ENCODE measurements at regions not wholly inside any gene's neighbourhood (a gene's known extent, or its start where the extent isn't known, plus 50 kb on each side); places are given as distances from the start of the nearest gene placed in this dataset.

DNA sequence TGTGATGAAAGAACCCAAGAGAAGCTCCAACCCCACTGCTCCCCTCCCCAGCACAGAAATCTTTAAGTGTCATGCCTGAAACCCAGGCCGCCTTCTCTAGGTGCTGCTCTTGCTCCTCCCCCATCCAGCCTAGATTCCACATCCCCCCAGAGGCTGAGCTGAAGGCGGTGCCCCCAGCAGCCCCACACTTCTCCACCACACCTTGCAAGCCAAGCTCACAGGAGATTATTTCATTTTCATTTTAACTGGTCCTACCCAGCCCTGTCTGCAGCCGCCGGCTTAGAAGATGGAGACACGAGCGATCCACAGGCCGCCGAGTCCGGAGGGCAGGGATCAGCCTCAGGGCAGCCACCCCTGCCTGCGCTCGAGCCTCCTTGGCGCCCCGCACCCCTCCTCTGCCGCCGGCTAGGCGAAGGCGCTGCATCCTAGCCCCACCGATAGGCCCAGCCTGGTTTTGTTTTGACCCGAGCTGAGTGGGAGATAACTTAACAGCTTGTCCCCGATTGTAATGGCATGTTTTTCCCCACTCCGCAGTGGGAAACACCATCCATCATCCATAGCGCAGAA lies 125.3 kb downstream of the RBFOX3 start:
- TF ChIP-seq, protein P1, sequence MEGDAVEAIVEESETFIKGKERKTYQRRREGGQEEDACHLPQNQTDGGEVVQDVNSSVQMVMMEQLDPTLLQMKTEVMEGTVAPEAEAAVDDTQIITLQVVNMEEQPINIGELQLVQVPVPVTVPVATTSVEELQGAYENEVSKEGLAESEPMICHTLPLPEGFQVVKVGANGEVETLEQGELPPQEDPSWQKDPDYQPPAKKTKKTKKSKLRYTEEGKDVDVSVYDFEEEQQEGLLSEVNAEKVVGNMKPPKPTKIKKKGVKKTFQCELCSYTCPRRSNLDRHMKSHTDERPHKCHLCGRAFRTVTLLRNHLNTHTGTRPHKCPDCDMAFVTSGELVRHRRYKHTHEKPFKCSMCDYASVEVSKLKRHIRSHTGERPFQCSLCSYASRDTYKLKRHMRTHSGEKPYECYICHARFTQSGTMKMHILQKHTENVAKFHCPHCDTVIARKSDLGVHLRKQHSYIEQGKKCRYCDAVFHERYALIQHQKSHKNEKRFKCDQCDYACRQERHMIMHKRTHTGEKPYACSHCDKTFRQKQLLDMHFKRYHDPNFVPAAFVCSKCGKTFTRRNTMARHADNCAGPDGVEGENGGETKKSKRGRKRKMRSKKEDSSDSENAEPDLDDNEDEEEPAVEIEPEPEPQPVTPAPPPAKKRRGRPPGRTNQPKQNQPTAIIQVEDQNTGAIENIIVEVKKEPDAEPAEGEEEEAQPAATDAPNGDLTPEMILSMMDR (IDR thresholded peaks at IDR 0.05; ENCODE audit: poor library complexity, severe bottlenecking), result no peak
- TF ChIP-seq RAD21 (conservative IDR thresholded peaks at IDR 0.05) (no peak), POLR2AphosphoS5 (IDR thresholded peaks at IDR 0.05) (no peak), EZH2 (IDR thresholded peaks at IDR 0.05; ENCODE audit: borderline replicate concordance, insufficient read depth, low read length, poor library complexity, severe bottlenecking) (no peak), SMC3 (conservative IDR thresholded peaks at IDR 0.05; ENCODE audit: poor library complexity) (no peak), EP300 (conservative IDR thresholded peaks at IDR 0.05; ENCODE audit: poor library complexity, severe bottlenecking) (no peak), TAF1 (IDR thresholded peaks at IDR 0.05; ENCODE audit: low read depth) (no peak), MXI1 (conservative IDR thresholded peaks at IDR 0.05; ENCODE audit: poor library complexity, severe bottlenecking) (no peak)
- TF ChIP-seq, protein P2, sequence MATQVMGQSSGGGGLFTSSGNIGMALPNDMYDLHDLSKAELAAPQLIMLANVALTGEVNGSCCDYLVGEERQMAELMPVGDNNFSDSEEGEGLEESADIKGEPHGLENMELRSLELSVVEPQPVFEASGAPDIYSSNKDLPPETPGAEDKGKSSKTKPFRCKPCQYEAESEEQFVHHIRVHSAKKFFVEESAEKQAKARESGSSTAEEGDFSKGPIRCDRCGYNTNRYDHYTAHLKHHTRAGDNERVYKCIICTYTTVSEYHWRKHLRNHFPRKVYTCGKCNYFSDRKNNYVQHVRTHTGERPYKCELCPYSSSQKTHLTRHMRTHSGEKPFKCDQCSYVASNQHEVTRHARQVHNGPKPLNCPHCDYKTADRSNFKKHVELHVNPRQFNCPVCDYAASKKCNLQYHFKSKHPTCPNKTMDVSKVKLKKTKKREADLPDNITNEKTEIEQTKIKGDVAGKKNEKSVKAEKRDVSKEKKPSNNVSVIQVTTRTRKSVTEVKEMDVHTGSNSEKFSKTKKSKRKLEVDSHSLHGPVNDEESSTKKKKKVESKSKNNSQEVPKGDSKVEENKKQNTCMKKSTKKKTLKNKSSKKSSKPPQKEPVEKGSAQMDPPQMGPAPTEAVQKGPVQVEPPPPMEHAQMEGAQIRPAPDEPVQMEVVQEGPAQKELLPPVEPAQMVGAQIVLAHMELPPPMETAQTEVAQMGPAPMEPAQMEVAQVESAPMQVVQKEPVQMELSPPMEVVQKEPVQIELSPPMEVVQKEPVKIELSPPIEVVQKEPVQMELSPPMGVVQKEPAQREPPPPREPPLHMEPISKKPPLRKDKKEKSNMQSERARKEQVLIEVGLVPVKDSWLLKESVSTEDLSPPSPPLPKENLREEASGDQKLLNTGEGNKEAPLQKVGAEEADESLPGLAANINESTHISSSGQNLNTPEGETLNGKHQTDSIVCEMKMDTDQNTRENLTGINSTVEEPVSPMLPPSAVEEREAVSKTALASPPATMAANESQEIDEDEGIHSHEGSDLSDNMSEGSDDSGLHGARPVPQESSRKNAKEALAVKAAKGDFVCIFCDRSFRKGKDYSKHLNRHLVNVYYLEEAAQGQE (IDR thresholded peaks at IDR 0.05; ENCODE audit: borderline replicate concordance), result no peak

DNA sequence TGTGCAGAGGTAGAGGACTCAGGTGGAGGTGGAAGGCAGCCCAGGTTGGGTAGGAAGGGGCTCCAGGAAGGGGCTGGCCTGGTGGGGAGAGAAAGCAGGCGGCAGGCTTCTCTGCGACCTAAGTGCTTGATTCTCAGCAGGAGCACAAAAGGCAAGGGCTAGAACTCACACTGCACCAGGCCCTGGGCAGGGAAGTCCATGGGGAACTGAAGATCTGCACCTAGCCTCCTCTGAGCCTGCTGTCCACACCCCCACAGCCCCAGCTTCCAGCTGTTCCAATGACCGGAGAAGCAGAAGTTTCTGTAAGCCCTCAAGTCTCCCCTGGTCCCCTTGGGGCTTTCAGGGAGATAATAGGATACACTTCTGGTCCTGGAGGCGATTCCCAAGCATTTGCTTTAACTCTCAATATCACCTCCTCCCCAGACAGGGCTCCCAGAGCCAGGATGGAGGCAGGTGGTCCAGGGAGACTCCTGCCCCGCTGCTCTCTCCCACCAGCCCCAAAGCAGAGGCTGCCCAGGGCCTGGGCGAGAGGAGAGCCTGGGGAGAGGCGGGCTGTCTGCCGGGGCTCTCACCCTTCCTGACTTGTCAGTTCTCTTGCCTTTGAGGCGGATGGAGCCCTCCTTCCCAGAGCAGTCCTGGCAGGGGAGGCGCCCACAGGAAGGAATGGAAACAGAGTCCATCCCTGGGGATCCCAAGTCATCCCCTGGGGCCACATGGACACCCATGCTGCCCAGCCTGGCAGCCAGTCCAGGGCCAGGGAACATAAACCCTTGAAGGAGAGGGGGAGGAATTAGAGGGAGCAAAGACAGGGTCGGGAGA lies 126.0 kb downstream of the RBFOX3 start:
- Histone ChIP-seq H3K9me3 (ENCODE audit: low read length) (no peaks in the 10 kb centered on the region), H3K9me2 (ENCODE audit: insufficient read depth, low read length) (no peaks in the 10 kb centered on the region), H3K79me2 (replicated peaks; ENCODE audit: insufficient read depth, low read length) (no peaks in the 10 kb centered on the region), H3K36me3 (ENCODE audit: insufficient read depth, low read length) (no peaks in the 10 kb centered on the region), H3K27me3 (ENCODE audit: insufficient read depth, low read depth, low read length) (no peaks in the 10 kb centered on the region), H3K4me2 (ENCODE audit: low read length) (no peak overlapping the region), H3F3A (ENCODE audit: insufficient read depth, low read length, poor library complexity, severe bottlenecking) (no peaks in the 10 kb centered on the region), H4K20me1 (ENCODE audit: insufficient read depth) (no peaks in the 10 kb centered on the region), H3K27ac (ENCODE audit: low read length) (no peak overlapping the region), H3K9ac (ENCODE audit: low read length) (no peak overlapping the region), H2AFZ (ENCODE audit: low read depth, low read length) (no peak overlapping the region), H3K4me3 (ENCODE audit: low read length) (no peak overlapping the region)
- TF ChIP-seq SMC3 (conservative IDR thresholded peaks at IDR 0.05; ENCODE audit: poor library complexity), result no peak

More for the DNA sequence above, 125.3 kb downstream of the RBFOX3 start:
- no peaks in the 10 kb centered on the region for H3K9me3 ChIP-seq (ENCODE audit: low read length)
- H2AFZ ChIP-seq (ENCODE audit: low read depth, low read length), result no peak overlapping the region
- no peaks in the 10 kb centered on the region for H3K36me3 ChIP-seq (ENCODE audit: insufficient read depth, low read length)
- no peak overlapping the region for H3K9ac ChIP-seq (ENCODE audit: low read length)
- no peaks in the 10 kb centered on the region for H4K20me1 ChIP-seq (ENCODE audit: insufficient read depth)
- H3K27me3 ChIP-seq (ENCODE audit: insufficient read depth, low read depth, low read length), result no peaks in the 10 kb centered on the region
- no peaks in the 10 kb centered on the region for H3K9me2 ChIP-seq (ENCODE audit: insufficient read depth, low read length)
- H3K4me2 ChIP-seq (ENCODE audit: low read length), result no peak overlapping the region
- no peak overlapping the region for H3K27ac ChIP-seq (ENCODE audit: low read length)
- H3K79me2 ChIP-seq (replicated peaks; ENCODE audit: insufficient read depth, low read length), result no peaks in the 10 kb centered on the region
- H3F3A ChIP-seq (ENCODE audit: insufficient read depth, low read length, poor library complexity, severe bottlenecking), result no peaks in the 10 kb centered on the region
- no peak overlapping the region for H3K4me3 ChIP-seq (ENCODE audit: low read length)

Data from neural cell (in vitro differentiated cells).